ENCODE measurements at regions not wholly inside any gene's neighbourhood (a gene's known extent, or its start where the extent isn't known, plus 50 kb on each side); places are given as distances from the start of the nearest gene placed in this dataset.

GRCh38 chr14:45400950-45401640 is 148.1 kb upstream of the MIS18BP1 start:
- DNase-seq (ENCODE audit: low read depth in 4 of 4, low spot score in 2 of 4), result no peak

DNA sequence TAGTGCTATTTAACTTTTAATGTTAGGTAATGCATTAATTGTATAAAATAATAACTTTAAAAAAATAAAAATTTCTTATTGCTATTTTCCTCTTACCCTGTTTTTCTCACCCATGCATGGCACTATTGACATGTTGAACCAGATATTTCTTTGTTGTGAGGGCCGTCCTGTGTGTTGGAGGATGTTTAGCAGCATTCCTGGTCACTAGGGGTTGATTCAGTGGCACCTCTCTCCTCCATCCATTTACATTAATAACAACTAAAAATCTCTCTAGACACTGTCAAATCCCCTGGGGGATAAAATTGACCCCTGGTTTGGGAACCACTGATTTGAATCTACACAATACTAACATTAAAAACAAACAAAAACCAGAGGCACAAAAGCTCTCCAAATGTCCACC is 147.5 kb upstream of the MIS18BP1 start:
- DNase-seq (ENCODE audit: low read depth in 4 of 4, low spot score in 2 of 4), result no peak

- DNase-seq (ENCODE audit: low read depth in 4 of 4, low spot score in 2 of 4), result no peak
Measured at GRCh38 chr14:45381091-45381490, 128.1 kb upstream of the MIS18BP1 start.

- DNase-seq (ENCODE audit: low read depth in 4 of 4, low spot score in 2 of 4), result no peak
Measured at GRCh38 chr14:45377166-45377565, 124.2 kb upstream of the MIS18BP1 start.

GRCh38 chr14:45373877-45374276 is 120.9 kb upstream of the MIS18BP1 start:
- no peak for DNase-seq (ENCODE audit: low read depth in 4 of 4, low spot score in 2 of 4)

DNA sequence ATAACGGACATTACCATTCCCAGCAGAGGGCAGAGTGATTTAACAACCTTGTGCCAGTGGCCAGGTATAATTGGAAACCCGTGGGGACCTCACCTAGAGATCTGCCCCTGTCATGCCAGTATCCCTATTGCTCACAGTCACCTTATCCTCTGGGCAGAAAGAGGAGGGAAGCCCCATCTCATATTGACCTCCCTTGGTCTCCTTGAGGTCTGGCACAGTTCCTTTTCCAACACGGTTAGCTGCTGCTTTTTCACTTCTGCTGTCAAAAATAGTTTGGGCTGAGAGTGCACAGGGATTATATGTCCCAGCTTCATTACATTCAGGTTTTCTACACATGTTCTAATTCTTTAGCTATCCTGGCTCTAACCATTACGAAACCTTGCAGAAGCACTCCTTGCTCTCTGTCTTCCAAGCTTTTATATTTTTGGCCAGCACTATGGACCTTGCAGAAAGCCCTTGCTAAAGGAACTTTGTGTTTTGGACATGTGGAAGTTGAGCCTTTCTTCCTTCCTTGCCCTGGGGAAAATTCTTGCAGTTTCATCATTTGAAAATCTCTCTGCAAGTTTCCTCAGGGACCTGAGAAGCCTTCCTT is 111.7 kb upstream of the MIS18BP1 start:
- no peak for DNase-seq (ENCODE audit: low read depth in 4 of 4, low spot score in 2 of 4)

DNA sequence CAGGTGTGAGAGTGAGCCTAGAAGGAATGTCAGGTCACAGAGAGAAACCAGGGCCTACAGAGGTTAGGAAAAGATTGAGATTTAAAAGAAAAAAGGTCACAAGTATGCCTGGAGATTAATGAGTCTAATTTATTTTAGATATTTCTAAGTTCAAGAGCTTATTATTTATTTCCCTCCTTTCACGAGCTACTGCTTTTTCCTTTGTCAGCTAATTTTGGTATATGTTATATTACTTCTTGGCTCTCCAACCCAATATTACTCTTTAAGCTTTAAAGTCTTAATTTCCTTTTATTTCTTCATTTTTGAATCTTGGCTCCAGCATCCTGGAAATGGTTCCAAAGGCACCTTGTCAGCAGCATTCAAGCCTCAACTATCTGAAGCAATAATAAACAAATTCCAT is 109.5 kb upstream of the MIS18BP1 start:
- DNase-seq (ENCODE audit: low read depth in 4 of 4, low spot score in 2 of 4), result no peak

GRCh38 chr14:45361727-45362126 is 108.7 kb upstream of the MIS18BP1 start:
- DNase-seq (ENCODE audit: low read depth in 4 of 4, low spot score in 2 of 4), result no peak

DNA sequence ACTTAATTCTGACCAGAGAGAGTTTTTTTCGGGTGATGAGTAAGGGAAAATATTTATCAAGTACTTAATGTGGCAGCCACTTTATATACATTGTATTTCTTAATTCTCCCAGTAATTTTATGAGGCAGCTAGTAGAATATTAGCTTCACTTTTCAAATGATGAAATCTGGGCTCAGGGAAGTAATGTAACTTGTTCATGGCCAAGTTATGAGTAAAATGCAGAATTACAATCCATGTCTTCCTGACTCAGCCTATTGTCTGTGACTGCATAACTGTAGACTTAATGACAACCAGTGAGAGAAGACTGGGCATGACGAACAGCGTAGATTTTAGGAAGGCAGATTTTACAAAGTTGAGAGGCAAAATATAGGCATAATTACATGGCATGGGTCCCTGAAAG is 106.7 kb upstream of the MIS18BP1 start:
- DNase-seq (ENCODE audit: low read depth in 4 of 4, low spot score in 2 of 4), result no peak

DNA sequence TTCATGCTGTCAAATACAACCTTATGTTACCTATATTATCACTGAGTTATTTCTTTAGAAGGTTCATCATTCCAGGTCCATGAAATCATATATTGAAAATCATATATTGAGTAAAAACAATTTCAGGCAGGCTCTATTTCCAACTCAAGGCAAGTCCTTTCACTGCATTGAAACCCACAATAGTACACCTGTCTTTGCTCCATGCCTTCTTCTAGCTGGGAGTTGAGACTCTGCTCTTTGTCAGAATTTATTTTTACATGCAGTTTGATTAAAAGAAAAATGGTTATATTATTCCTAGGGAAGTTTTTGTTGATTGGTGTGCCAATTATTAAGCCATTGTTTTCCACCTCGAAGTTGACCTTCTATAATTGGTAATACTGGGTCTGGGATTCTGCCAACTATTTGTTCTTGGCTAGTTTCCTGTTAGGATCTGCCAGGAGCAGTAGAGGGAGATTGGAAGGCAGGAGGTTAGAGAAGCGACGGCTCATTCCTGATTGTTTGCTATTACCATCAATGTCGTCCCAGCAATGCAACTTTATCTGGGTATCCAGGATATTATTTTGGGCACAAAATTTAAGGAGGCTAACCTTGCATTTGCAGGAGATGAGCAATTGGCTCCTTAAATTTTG is 79.5 kb upstream of the MIS18BP1 start:
- no peak for DNase-seq (ENCODE audit: low read depth in 4 of 4, low spot score in 2 of 4)

DNA sequence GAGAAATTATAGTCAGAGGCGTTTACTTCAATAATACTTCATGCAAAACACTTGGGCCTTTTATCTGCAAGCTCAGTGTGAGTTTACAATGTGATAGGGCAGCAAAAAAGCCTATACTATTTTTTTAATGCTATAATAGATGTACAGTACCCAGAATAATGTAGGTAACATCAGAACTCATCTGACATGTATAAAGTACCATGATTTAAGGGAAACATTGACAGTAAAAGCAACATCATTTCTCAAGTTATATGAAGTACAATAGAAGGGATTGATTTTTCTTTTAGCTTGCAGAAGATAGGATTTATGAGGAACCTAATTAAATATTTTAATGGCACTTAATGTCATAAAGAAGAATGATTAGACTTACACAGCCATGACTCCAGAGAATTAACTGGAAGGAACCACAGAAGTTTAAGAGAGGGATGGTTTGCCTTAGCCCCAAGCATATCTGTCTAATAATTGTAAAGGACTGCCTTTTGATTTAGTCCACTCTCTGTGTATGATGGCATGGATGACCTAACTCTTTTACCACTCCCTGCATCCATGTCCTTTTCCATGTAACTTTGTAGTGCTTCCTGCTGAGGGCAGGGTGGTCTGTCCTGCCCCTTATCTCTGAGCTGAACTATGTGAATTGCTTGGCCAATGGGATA is 55.9 kb upstream of the MIS18BP1 start:
- DNase-seq (ENCODE audit: low read depth in 4 of 4, low spot score in 2 of 4), result no peak
